ENCODE measurements at regions not wholly inside any gene's neighbourhood (a gene's known extent, or its start where the extent isn't known, plus 50 kb on each side); places are given as distances from the start of the nearest gene placed in this dataset.

DNA sequence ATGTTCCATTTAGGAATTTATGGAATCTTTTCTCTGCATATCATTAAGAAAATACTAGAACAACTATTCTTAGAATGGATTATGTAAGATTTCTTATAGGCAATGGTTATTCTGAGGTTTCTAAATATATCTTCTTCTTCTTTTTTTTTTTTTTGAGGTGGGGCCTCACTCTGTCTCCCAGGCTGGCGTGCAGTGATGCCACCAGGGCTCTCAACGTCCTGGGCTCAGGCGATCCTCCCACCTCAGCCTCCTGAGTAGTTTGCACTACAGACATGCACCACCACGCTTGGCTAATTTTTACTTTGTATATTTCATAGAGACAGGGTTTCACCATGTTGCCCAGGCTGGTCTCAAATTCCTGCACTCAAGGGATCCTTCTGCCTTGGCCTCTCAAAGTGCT, 137.2 kb downstream of the SREK1 start:
- TF ChIP-seq, protein P1, sequence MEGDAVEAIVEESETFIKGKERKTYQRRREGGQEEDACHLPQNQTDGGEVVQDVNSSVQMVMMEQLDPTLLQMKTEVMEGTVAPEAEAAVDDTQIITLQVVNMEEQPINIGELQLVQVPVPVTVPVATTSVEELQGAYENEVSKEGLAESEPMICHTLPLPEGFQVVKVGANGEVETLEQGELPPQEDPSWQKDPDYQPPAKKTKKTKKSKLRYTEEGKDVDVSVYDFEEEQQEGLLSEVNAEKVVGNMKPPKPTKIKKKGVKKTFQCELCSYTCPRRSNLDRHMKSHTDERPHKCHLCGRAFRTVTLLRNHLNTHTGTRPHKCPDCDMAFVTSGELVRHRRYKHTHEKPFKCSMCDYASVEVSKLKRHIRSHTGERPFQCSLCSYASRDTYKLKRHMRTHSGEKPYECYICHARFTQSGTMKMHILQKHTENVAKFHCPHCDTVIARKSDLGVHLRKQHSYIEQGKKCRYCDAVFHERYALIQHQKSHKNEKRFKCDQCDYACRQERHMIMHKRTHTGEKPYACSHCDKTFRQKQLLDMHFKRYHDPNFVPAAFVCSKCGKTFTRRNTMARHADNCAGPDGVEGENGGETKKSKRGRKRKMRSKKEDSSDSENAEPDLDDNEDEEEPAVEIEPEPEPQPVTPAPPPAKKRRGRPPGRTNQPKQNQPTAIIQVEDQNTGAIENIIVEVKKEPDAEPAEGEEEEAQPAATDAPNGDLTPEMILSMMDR (IDR thresholded peaks at IDR 0.05): no peak
- TF ChIP-seq POLR2A (IDR thresholded peaks at IDR 0.05): no peak

All from uterus (tissue), 2 donors.